Activated naive CD8-positive, alpha-beta T cell treated with anti-CD3 and anti-CD28 coated beads, Interleukin-2, amount 50 U/mL, for 16 hours (primary cell): ENCODE measurements at regions not wholly inside any gene's neighbourhood (a gene's known extent, or its start where the extent isn't known, plus 50 kb on each side); places are given as distances from the start of the nearest gene placed in this dataset.

Experiments
- DNase-seq: peaks from one replicate; pipeline ENCODE4 v3.0.0-alpha.2; 2020; ENCODE audit warnings: low read depth, low spot score

DNA sequence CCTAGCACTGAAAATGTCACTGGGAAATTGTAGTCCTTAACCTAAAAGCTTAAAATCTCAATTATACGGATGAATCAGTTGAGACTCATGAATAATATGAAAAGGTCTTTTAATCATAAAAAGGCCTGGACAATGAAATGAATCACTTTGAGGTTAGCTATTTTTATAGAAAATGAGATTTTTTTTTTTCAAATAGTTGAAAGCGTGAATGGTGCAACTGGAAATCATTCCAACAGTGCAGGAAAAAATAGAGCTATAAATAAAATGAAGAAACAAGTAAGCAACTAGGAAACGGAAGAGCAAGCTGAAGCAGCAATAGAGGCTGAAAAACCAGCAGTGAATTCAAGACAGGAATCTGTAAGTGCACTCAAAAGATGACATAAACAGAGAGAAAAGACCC, 142.9 kb downstream of the BACH1 start:
- no peak for DNase-seq

DNA sequence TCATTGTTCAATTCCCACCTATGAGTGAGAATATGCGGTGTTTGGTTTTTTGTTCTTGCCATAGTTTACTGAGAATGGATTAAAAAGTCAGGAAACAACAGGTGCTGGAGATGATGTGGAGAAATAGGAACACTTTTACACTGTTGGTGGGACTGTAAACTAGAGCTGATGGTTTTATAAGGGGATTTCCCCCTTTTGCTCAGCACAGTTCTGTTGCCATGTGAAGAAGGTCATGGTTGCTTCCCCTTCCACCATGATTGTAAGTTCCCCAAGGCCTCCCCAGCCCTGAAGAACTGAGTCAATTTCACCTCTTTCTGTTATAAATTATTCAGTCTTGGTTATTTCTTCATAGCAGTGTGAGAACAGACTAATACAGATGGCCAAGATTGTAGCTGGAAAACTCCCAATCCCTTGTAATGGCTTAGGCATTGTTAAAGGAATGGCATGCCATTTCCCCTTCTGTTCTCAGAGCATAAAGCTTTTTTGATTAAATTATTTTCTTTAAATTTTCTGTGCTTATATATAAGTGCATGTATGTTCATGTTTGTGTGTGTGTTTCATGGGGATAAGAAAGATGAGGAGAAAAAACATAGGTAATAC, 144.8 kb downstream of the BACH1 start:
- no peak for DNase-seq

DNA sequence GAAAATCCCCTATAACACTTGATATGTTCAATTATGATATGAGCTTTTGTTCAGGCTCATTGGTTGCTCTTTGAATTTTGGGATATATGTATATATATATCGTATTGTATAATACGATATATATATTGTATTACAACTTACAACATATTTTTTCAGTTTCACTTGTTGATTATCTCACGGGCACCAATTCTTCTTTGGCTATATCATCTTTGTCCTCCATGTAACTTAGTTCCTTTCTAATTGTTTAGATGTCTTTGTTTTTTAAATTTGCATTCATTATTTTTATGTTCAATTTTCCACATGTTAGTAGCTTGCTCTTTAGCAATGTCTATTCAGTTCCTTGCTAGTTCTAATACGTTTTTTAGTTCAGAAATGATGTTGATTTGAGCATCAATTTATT, 150.0 kb downstream of the BACH1 start:
- no peak for DNase-seq

DNA sequence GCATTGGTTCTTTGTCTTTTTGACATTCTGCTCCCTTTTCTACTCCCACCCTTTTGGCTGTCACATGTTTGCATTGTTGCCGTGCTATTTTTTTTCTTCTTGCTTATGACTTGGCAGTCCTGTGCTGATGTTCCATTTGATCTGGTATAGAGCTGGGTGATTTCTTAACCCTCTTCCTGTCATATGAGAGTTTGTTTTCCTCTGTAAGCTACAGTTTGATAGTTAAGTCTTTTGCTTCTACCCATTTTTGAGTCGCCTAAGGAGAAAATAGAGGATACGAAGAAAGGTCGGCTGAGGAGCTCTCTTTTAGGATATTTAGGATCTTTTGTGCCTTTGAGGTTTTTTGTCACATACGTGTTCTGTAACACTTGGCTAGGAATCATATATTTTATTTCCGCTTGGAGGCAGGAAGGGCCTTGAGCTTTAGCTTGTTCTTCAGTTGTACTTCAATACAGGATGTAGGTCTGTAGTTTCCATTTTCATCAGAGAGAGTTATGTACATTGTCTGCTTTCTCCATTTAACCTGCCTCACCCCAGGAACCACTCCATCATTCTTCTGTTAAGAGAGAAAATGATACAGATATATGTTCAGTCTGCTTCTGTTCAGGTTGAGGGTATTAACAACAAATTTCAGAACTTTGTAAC, 150.7 kb downstream of the BACH1 start:
- no peak for DNase-seq

DNA sequence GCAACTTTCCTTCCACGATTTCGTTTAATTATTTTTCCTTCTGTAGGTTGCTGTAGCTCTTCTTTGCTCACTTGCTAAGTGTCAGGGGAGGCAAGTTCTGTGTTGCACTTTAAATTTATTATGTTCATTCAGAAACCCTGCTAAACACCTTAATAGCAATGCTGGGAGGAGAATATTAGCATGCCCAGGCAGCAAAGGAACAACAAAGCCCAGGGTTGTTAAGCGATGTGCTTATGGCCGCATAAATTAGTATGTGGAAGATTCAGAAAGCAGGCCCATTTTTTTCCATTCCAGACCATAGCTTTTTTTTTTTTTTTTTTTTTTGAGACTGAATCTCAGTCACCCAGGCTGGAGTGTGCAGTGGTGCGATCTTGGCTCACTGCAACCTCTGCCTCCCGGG, 151.3 kb downstream of the BACH1 start:
- DNase-seq, result no peak

DNA sequence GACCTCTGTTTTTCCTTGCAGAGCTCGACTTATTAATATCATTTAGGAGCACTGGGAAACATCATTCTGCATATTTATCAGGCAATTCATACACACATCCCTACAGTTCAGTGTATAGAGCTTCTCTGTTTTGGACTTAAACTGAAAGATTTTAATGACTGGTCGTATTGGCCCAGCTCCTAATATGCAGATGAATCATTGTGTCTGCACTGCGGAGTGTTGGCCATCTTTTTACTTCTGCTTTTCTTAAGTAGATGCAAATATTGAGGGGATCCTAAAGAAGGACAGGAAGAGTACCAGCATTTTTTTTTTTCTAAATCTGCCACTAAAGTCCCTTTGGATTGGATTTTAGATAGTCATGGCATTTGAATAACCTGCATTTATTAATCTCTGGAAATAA, 154.8 kb downstream of the BACH1 start:
- no peak for DNase-seq

DNA sequence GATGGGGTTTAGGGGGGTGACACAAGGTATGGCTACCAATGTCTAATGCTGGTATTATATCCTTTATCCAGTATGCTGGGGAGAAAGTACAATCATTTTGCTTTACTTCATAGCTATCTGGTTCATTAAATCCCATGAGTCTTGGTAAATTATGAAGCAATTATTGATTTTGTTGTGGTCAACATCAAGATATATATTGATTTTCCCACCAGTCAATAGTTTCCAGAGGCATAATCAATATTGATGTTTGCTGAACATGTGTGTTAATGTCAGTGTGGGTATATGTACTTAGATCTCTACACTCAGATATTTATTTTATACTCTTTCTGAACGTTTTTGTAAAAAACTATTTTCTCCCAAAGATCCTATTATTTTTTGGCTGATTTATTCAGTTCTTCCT, 155.5 kb downstream of the BACH1 start:
- no peak for DNase-seq

DNA sequence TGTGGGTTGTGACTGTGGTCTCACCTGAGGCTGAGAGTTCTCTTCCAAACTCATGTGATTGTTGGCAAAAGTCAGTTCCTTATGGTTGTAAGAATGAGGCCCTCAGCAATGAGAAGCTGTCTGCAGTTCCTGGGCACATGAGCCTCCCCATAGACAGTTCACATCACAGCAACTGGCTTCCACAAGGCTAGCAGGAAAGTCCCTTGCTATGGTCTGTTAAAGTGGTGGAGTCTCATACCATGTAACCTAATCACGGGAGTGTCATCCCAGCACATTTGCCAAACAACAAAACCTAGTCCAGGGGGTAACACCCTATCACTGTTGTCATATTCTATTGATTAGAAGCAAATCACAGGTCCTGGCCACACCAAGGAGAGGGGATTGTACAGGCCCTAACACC, 163.8 kb downstream of the BACH1 start:
- no peak for DNase-seq

DNA sequence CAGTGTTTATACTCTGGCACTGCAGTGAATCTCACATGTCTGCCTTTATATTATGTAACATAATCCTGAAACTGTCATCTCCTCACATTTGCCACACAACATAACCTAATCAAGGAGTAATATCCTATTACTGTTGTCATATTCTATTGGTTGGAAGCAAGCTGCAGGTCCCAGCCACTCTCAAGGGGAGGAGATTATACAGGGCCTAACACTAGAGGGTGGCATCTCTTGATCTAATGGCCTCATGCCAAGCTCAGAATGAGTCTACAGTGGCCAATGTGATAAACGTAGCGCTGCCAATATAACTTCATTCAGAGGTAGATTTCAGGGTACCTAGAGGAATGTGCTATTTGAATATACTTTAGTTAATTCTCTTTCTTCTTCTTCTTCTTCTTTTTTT, 166.8 kb downstream of the BACH1 start:
- no peak for DNase-seq

DNA sequence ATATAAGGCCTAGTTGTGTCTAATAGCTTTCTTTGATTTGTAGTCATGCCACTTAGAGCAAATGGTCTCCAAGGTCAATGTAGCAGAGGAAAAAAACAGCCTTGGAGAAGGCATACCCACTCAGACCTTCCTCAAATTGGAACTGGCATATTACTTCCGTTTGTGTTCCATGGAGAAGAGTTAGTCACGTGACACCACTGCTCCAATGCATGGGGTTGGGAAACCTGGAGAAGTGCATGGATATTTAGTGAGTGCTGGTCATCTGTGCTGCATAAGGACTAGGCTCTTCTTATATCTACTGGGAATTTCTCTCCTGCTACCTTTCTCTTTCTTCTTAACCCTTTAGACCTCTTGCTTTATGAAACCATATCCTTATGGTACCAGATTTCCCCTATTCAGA, 167.8 kb downstream of the BACH1 start:
- DNase-seq, result no peak

DNA sequence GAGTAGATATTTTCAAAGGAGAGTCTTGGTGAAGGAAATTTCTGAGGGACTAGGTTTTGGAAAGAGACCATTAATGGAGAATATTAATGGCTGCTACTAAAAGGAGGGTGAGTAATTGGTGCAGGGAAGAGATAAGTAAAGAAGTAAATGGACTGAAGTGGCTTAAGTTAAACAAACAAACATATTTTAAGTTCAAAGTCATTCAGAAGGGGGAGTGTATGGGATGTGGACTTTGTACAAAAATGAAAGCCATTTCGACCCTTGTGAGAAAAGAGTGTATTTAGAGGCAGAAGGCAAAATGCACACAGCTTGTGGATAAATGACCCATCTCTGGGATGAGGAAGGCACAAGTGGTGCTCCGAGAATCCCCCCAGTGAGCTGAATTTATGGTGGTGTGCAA, 171.7 kb downstream of the BACH1 start:
- no peak for DNase-seq

DNA sequence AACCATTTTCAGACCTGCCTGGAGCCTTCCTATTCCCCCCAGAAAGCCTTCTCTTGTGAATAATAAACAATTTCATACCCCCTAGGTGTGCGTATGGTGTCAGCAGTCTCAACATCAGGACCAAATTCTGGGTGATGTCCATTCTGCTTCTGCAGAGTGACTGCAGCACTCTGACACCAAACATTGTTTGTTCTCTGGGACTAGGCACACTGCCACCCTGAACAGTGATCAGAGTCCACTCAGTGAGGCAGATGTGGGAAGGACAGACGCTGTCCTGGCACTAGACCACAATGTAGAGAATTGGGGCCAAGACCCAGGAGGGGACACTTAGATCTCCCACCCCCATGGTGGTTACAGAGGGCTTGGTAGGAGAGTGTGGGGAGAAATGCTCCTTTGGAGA, 175.1 kb downstream of the BACH1 start:
- DNase-seq, result no peak

DNA sequence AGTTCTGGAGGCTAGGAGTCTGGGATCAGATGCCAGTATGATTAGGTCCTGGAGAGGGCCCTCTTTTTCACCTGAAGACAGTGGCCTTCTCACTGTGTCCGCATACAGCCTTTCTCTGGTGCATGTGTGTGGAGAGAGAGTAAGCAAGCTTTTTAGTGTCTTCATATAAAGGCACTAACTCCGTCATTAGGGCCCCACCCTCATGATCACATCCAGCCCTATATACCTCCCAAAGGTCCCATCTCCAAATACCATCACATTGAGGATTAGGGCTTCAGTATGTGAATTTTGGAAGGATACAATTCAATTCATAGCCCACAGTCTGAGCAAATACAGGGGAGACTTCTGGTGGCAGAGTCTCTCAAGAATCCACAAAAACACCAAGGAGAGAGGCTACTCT, 176.6 kb downstream of the BACH1 start:
- DNase-seq, result no peak

DNA sequence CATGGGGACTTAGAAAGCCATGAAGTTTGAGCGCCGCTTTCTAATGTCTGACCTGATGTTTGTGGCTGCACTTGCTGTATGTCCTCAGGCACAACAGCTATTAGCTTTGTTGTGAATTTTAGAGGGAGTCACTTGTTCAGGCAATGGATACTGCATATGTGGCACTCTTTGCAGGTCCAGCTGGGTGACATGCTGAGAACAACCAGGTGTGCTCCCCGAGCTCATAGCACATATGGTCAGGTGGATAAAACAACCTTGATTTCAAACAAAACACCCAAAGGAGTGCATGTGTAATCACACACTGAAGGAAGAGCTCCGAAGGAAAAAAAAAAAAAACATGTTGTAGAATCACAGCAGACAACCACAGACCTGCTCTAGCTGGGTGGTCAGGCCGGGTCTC, 178.6 kb downstream of the BACH1 start:
- DNase-seq, result no peak

DNA sequence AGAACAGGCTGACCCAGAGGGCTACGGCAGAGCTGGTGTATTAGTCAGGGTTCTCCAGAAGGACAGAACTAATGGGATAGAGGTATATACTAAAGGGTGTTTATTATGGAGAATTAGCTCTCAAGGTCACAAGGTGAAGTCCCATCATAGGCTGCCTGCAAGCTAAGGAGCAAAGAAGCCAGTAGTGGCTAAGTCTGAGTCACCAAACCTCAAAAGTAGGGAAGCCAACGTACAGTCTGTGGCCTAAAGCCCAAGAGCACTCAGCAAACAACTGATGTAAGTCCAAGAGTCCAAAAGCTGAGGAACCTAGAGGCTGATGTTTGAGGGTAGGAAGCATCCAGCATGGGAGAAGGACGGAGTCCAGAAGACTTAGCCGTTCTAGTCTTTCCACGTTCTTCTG, 179.2 kb downstream of the BACH1 start:
- no peak for DNase-seq

DNA sequence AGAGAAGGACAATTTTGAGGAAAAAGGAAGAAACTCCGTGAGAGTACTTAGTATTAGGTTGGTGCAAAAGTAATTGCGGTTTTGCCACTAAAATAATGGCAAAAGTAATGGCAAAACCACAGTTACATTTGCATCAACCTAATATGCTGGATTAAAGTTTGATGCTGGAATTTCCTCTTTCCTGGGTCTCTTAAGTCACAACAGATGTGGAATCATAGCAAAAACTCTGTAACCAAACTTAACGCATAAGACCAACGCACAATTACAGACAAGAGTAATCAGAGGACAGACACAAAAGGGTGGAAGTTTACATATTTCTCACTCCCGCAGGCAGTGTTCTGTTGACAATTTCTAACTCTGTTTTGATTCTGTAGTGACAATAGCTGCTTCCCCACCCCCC, 182.4 kb downstream of the BACH1 start:
- no peak for DNase-seq

DNA sequence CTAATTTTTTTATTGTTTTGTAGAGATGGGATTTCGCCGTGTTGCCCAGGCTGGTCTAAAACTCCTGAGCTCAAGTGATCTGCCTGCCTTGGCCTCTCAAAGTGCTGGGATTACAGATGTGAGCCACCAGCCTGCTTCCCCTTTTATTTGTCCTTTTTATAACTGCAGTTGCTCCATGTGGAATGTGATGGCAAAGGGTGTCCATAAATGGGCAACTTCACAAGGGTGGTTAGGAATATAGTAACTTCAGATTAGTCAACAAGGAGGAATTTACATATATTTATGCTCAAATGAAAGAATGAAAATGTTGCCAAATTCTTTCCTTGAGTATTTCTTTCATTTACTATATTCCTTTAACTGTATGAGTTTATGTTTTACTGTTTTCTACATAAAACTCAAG, 182.9 kb downstream of the BACH1 start:
- no peak for DNase-seq

DNA sequence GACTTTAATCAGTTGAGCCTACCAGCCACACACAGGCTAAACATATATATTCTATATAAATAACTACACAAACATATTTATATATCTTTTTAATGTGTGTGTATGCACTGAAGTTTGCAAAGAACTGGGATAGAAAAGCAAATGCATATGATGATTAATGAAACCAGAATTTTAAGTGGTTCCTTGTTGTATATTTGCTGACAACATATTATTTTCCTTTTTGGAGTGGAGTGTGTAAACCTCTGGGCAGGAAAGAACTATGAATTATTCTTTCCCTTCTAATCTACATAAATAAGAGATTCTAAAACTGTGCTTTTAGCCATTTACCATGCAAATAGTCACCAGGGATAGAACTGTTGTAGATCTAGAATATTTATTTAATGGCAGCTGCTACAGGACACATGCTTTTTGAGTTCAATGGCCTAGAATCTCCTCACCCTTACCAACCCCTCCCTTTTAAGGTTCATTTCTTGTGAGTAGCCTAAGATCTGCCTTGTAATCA, 187.6 kb downstream of the BACH1 start:
- no peak for DNase-seq
